OCI-LY7 (cell line): ENCODE measurements at regions not wholly inside any gene's neighbourhood (a gene's known extent, or its start where the extent isn't known, plus 50 kb on each side); places are given as distances from the start of the nearest gene placed in this dataset.

Experiments used
- EZH2phosphoT487 ChIP-seq: fragments of 200-600 bp; sonication (generic); IDR thresholded peaks from 2 replicates; pipeline ENCODE4 v1.6.1; 2018; ENCODE audit warnings: low read depth, borderline replicate concordance, mild to moderate bottlenecking, mixed run types, antibody characterized with exemption, low read length, moderate library complexity, mixed read lengths
- TF ChIP-seq, protein P1 (sequence below): fragments of 200-600 bp; sonication (generic); conservative IDR thresholded peaks from 2 replicates; pipeline ENCODE4 v1.5.1; 2014; ENCODE audit warnings: mild to moderate bottlenecking, antibody characterized with exemption, low read length, moderate library complexity, mixed read lengths

DNA sequence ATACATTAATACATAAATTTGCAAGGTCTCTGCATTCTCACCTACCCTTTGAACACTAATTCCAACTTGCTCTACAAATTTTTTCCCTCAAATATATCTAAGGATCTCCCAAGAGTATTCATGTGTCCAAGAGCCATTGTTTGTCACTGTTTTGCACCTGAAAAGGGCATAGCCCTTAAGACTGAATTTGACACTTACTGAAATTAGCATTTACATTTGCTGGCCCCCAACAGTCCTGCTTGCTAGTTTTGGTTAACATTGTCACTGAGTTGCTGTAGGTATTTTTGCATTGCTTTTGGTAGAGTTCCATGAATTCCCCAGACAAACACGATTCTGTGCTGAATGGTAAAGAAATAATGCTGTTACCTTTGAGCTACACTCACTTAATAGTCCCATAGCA, 57.3 kb downstream of the KCNA4 start:
- TF ChIP-seq, protein P1, sequence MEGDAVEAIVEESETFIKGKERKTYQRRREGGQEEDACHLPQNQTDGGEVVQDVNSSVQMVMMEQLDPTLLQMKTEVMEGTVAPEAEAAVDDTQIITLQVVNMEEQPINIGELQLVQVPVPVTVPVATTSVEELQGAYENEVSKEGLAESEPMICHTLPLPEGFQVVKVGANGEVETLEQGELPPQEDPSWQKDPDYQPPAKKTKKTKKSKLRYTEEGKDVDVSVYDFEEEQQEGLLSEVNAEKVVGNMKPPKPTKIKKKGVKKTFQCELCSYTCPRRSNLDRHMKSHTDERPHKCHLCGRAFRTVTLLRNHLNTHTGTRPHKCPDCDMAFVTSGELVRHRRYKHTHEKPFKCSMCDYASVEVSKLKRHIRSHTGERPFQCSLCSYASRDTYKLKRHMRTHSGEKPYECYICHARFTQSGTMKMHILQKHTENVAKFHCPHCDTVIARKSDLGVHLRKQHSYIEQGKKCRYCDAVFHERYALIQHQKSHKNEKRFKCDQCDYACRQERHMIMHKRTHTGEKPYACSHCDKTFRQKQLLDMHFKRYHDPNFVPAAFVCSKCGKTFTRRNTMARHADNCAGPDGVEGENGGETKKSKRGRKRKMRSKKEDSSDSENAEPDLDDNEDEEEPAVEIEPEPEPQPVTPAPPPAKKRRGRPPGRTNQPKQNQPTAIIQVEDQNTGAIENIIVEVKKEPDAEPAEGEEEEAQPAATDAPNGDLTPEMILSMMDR, result no peak
- no peak for TF ChIP-seq EZH2phosphoT487
